ENCODE measurements at regions not wholly inside any gene's neighbourhood (a gene's known extent, or its start where the extent isn't known, plus 50 kb on each side); places are given as distances from the start of the nearest gene placed in this dataset.

DNA sequence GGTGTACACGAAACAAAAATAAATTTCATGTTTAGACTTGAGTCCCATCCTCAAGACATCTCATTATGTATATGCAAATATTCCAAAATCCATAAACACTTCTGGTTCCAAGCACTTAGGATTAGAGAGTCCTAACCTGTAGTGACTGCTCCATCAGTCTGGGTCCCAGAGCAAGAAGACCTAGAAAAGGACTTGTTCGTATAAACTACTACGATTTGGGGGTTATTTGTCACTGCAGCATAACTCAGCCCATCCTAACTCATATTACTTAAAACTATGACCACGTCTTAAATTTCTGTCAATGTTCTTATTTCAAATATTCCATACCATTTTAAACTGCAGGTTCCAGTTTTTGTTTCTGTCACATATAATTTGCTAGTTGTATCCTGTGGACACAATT is 463.0 kb downstream of the AGTPBP1 start:
- H3K36me3 ChIP-seq (ENCODE audit: control insufficient read depth in 4 of 4, insufficient read depth in 3 of 4, low read depth in 1 of 4, low read length in 3 of 4): no peaks in the 10 kb centered on the region
- H3K27ac ChIP-seq (ENCODE audit: low read depth in 1 of 2, low read length in 2 of 2): no peak overlapping the region
- TF ChIP-seq SP1 (IDR thresholded peaks at IDR 0.05) (no peak), FOXA2 (IDR thresholded peaks at IDR 0.05) (no peak), RXRA (IDR thresholded peaks at IDR 0.05) (no peak), NR2F2 (IDR thresholded peaks at IDR 0.05) (no peak), EGR1 (IDR thresholded peaks at IDR 0.05; ENCODE audit: low read depth in 2 of 2) (no peak), YY1 (IDR thresholded peaks at IDR 0.05) (no peak), HNF4G (IDR thresholded peaks at IDR 0.05) (no peak), GABPA (IDR thresholded peaks at IDR 0.05 in 1 of 2, conservative IDR thresholded peaks at IDR 0.05 in 1 of 2) (no peak)
- TF ChIP-seq, protein P1, sequence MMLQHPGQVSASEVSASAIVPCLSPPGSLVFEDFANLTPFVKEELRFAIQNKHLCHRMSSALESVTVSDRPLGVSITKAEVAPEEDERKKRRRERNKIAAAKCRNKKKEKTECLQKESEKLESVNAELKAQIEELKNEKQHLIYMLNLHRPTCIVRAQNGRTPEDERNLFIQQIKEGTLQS (IDR thresholded peaks at IDR 0.05): no peak
- TF ChIP-seq, protein P2, sequence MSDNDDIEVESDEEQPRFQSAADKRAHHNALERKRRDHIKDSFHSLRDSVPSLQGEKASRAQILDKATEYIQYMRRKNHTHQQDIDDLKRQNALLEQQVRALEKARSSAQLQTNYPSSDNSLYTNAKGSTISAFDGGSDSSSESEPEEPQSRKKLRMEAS (IDR thresholded peaks at IDR 0.05): no peak
- DNase-seq (ENCODE audit: low spot score): no peak
- 64% methylated on average over 4 of the region's 4 CpGs for WGBS
- peaks cover 0 to 2% (median 0%) of the 10 kb centered on the region in 4 donors for H3K9me3 ChIP-seq (ENCODE audit: control insufficient read depth in 4 of 4, low read length in 3 of 4)
- H3K27me3 ChIP-seq (ENCODE audit: control insufficient read depth in 4 of 4, insufficient read depth in 4 of 4, low read length in 3 of 4): peaks cover 0 to 6% (median 0%) of the 10 kb centered on the region in 4 donors
- no peaks in the 10 kb centered on the region for H3K4me1 ChIP-seq (ENCODE audit: control insufficient read depth in 4 of 4, insufficient read depth in 4 of 4, low read length in 3 of 4)
- no peak overlapping the region for H3K4me3 ChIP-seq (ENCODE audit: low read depth in 1 of 3, low read length in 3 of 3)
- no peak overlapping the region for H3K9ac ChIP-seq (ENCODE audit: low read depth in 1 of 2, low read length in 2 of 2)

DNA sequence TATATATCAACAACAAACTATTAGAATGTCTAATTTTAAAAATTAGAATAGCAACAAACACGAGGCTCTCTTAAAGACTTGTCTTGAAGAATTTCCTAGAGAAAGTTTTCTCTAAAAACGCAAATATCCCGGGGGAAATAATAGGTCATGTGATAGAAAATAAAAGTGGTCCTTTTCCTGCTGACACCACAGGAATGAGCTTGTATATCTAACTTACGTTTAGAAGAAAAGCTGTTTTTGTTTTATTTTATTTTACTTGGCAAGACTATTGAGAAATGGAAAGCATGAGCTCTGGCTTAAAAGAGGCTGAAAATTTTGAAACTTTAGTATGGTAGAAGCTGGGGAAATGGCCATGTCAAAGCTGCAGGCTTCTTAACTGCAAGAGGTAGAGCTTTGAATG is 465.0 kb downstream of the AGTPBP1 start:
- Histone ChIP-seq H3K27ac (ENCODE audit: low read depth in 1 of 2, low read length in 2 of 2) (no peak overlapping the region), H3K4me3 (ENCODE audit: low read depth in 1 of 3, low read length in 3 of 3) (no peak overlapping the region), H3K27me3 (ENCODE audit: control insufficient read depth in 4 of 4, insufficient read depth in 4 of 4, low read length in 3 of 4) (no peaks in the 10 kb centered on the region), H3K9ac (ENCODE audit: low read depth in 1 of 2, low read length in 2 of 2) (no peak overlapping the region), H3K9me3 (ENCODE audit: control insufficient read depth in 4 of 4, low read length in 3 of 4) (peaks cover 0 to 2% (median 0%) of the 10 kb centered on the region in 4 donors), H3K36me3 (ENCODE audit: control insufficient read depth in 4 of 4, insufficient read depth in 3 of 4, low read depth in 1 of 4, low read length in 3 of 4) (no peaks in the 10 kb centered on the region), H3K4me1 (ENCODE audit: control insufficient read depth in 4 of 4, insufficient read depth in 4 of 4, low read length in 3 of 4) (no peaks in the 10 kb centered on the region)
- TF ChIP-seq TAF1 (conservative IDR thresholded peaks at IDR 0.05) (no peak), GABPA (IDR thresholded peaks at IDR 0.05 in 1 of 2, conservative IDR thresholded peaks at IDR 0.05 in 1 of 2) (no peak), NR2F2 (IDR thresholded peaks at IDR 0.05) (no peak), HNF4G (IDR thresholded peaks at IDR 0.05) (no peak), RAD21 (IDR thresholded peaks at IDR 0.05) (no peak), SP1 (IDR thresholded peaks at IDR 0.05) (no peak), FOXA1 (IDR thresholded peaks at IDR 0.05) (no peak), EGR1 (IDR thresholded peaks at IDR 0.05; ENCODE audit: low read depth in 2 of 2) (no peak), RXRA (IDR thresholded peaks at IDR 0.05) (no peak), HNF4A (conservative IDR thresholded peaks at IDR 0.05) (no peak), YY1 (IDR thresholded peaks at IDR 0.05) (no peak), JUND (IDR thresholded peaks at IDR 0.05) (no peak), FOXA2 (IDR thresholded peaks at IDR 0.05) (no peak)
- TF ChIP-seq, protein P2 (IDR thresholded peaks at IDR 0.05): no peak
- TF ChIP-seq, protein P3, sequence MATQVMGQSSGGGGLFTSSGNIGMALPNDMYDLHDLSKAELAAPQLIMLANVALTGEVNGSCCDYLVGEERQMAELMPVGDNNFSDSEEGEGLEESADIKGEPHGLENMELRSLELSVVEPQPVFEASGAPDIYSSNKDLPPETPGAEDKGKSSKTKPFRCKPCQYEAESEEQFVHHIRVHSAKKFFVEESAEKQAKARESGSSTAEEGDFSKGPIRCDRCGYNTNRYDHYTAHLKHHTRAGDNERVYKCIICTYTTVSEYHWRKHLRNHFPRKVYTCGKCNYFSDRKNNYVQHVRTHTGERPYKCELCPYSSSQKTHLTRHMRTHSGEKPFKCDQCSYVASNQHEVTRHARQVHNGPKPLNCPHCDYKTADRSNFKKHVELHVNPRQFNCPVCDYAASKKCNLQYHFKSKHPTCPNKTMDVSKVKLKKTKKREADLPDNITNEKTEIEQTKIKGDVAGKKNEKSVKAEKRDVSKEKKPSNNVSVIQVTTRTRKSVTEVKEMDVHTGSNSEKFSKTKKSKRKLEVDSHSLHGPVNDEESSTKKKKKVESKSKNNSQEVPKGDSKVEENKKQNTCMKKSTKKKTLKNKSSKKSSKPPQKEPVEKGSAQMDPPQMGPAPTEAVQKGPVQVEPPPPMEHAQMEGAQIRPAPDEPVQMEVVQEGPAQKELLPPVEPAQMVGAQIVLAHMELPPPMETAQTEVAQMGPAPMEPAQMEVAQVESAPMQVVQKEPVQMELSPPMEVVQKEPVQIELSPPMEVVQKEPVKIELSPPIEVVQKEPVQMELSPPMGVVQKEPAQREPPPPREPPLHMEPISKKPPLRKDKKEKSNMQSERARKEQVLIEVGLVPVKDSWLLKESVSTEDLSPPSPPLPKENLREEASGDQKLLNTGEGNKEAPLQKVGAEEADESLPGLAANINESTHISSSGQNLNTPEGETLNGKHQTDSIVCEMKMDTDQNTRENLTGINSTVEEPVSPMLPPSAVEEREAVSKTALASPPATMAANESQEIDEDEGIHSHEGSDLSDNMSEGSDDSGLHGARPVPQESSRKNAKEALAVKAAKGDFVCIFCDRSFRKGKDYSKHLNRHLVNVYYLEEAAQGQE (IDR thresholded peaks at IDR 0.05): no peak
- TF ChIP-seq, protein P4, sequence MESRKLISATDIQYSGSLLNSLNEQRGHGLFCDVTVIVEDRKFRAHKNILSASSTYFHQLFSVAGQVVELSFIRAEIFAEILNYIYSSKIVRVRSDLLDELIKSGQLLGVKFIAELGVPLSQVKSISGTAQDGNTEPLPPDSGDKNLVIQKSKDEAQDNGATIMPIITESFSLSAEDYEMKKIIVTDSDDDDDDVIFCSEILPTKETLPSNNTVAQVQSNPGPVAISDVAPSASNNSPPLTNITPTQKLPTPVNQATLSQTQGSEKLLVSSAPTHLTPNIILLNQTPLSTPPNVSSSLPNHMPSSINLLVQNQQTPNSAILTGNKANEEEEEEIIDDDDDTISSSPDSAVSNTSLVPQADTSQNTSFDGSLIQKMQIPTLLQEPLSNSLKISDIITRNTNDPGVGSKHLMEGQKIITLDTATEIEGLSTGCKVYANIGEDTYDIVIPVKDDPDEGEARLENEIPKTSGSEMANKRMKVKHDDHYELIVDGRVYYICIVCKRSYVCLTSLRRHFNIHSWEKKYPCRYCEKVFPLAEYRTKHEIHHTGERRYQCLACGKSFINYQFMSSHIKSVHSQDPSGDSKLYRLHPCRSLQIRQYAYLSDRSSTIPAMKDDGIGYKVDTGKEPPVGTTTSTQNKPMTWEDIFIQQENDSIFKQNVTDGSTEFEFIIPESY (IDR thresholded peaks at IDR 0.05): no peak
- TF ChIP-seq, protein P5, sequence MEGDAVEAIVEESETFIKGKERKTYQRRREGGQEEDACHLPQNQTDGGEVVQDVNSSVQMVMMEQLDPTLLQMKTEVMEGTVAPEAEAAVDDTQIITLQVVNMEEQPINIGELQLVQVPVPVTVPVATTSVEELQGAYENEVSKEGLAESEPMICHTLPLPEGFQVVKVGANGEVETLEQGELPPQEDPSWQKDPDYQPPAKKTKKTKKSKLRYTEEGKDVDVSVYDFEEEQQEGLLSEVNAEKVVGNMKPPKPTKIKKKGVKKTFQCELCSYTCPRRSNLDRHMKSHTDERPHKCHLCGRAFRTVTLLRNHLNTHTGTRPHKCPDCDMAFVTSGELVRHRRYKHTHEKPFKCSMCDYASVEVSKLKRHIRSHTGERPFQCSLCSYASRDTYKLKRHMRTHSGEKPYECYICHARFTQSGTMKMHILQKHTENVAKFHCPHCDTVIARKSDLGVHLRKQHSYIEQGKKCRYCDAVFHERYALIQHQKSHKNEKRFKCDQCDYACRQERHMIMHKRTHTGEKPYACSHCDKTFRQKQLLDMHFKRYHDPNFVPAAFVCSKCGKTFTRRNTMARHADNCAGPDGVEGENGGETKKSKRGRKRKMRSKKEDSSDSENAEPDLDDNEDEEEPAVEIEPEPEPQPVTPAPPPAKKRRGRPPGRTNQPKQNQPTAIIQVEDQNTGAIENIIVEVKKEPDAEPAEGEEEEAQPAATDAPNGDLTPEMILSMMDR (IDR thresholded peaks at IDR 0.05; ENCODE audit: low read depth, low read length, missing input control): no peak
- TF ChIP-seq, protein P1 (IDR thresholded peaks at IDR 0.05): no peak
- 44% methylated on average over 4 of the region's 4 CpGs for WGBS
- no peak for DNase-seq (ENCODE audit: low spot score)
